Activated CD4-positive, alpha-beta T cell treated with anti-CD3 and anti-CD28 coated beads for 48 hours (primary cell): ENCODE measurements at regions not wholly inside any gene's neighbourhood (a gene's known extent, or its start where the extent isn't known, plus 50 kb on each side); places are given as distances from the start of the nearest gene placed in this dataset.
"Not testable (repeated sequence)": the region's sequence is repeated elsewhere in the genome, so short reads cannot be mapped to it uniquely, and the experiment has no call there.

Experiments used
- DNase-seq: peaks from one replicate; pipeline ENCODE4 v3.0.0-alpha.2; 2020

- no peak for DNase-seq
Measured at GRCh38 chr19:28388988-28389387, 824.0 kb downstream of the UQCRFS1 start.

GRCh38 chr19:28387507-28387906 lies 825.4 kb downstream of the UQCRFS1 start:
- no peak for DNase-seq

- no peak for DNase-seq
Measured at GRCh38 chr19:28386470-28386869, 826.5 kb downstream of the UQCRFS1 start.

GRCh38 chr19:28386066-28386465 lies 826.9 kb downstream of the UQCRFS1 start:
- no peak for DNase-seq

- no peak for DNase-seq
Measured at GRCh38 chr19:28377077-28377476, 835.9 kb downstream of the UQCRFS1 start.

GRCh38 chr19:28374971-28375370 lies 838.0 kb downstream of the UQCRFS1 start:
- DNase-seq, result no peak

- DNase-seq, result no peak
Measured at GRCh38 chr19:28372576-28373247, 840.2 kb downstream of the UQCRFS1 start.

GRCh38 chr19:28367146-28367545 lies 845.8 kb downstream of the UQCRFS1 start:
- no peak for DNase-seq

- no peak for DNase-seq
Measured at GRCh38 chr19:28363254-28363653, 849.7 kb downstream of the UQCRFS1 start.

GRCh38 chr19:28359431-28360414 lies 853.2 kb downstream of the UQCRFS1 start:
- DNase-seq, result no peak

- DNase-seq, result no peak
Measured at GRCh38 chr19:28358633-28359032, 854.3 kb downstream of the UQCRFS1 start.

- DNase-seq, result no peak
Measured at GRCh38 chr19:28351761-28352160, 861.2 kb downstream of the UQCRFS1 start.

GRCh38 chr19:28351321-28351720 lies 861.6 kb downstream of the UQCRFS1 start:
- DNase-seq, result not testable (repeated sequence)

- no peak for DNase-seq
Measured at GRCh38 chr19:28350673-28351072, 862.3 kb downstream of the UQCRFS1 start.

GRCh38 chr19:28350037-28350436 lies 862.9 kb downstream of the UQCRFS1 start:
- no peak for DNase-seq

GRCh38 chr19:28349604-28350003 lies 863.3 kb downstream of the UQCRFS1 start:
- no peak for DNase-seq

GRCh38 chr19:28345811-28346210 lies 867.1 kb downstream of the UQCRFS1 start:
- DNase-seq, result no peak

- DNase-seq, result no peak
Measured at GRCh38 chr19:28341810-28342350, 871.1 kb downstream of the UQCRFS1 start.

- no peak for DNase-seq
Measured at GRCh38 chr19:28334419-28334818, 878.5 kb downstream of the UQCRFS1 start.

GRCh38 chr19:28333909-28334308 lies 879.0 kb downstream of the UQCRFS1 start:
- DNase-seq, result no peak

- no peak for DNase-seq
Measured at GRCh38 chr19:28332886-28333285, 880.1 kb downstream of the UQCRFS1 start.

- no peak for DNase-seq
Measured at GRCh38 chr19:28332351-28332750, 880.6 kb downstream of the UQCRFS1 start.

GRCh38 chr19:28331596-28331995 lies 881.4 kb downstream of the UQCRFS1 start:
- DNase-seq, result no peak

GRCh38 chr19:28330831-28331230 lies 882.1 kb downstream of the UQCRFS1 start:
- no peak for DNase-seq
